ENCODE measurements at regions not wholly inside any gene's neighbourhood (a gene's known extent, or its start where the extent isn't known, plus 50 kb on each side); places are given as distances from the start of the nearest gene placed in this dataset.
"Not testable (repeated sequence)": the region's sequence is repeated elsewhere in the genome, so short reads cannot be mapped to it uniquely, and the experiment has no call there.

GRCh38 chr10:30705625-30706149 lies 76.1 kb upstream of the LYZL2 start:
- Histone ChIP-seq H3K27ac (peak overlapping the region in 1 of 4 donors; percentile 69), H3K27me3 (no peaks in the 10 kb centered on the region), H3K4me1 (no peaks in the 10 kb centered on the region), H3K4me3 (no peak overlapping the region), H3K9me3 (no peaks in the 10 kb centered on the region), H3K36me3 (no peaks in the 10 kb centered on the region)
- ATAC-seq (ENCODE audit: low FRiP score in 2 of 2) (no peak), DNase-seq (peak in 1 of 2 donors; percentile 29)
- WGBS, 2 donors, result 56 to 72% methylated on average over 9 of the region's 9 CpGs
- TF ChIP-seq POLR2A (IDR thresholded peaks at IDR 0.05), result no peak
- TF ChIP-seq EP300 (IDR thresholded peaks at IDR 0.05), result no peak

- ATAC-seq (ENCODE audit: low FRiP score in 2 of 2) (no peak), DNase-seq (no peak)
- Histone ChIP-seq H3K4me3 (no peak overlapping the region), H3K9me3 (no peaks in the 10 kb centered on the region), H3K36me3 (no peaks in the 10 kb centered on the region), H3K4me1 (no peaks in the 10 kb centered on the region), H3K27me3 (no peaks in the 10 kb centered on the region), H3K27ac (peak overlapping the region in 1 of 4 donors; percentile 69)
- WGBS, 2 donors, result 32% methylated on average over 9 of the region's 9 CpGs
- TF ChIP-seq POLR2A (IDR thresholded peaks at IDR 0.05), result peak in 1 of 4 donors; percentile 10
- TF ChIP-seq EP300 (IDR thresholded peaks at IDR 0.05), result no peak
- TF ChIP-seq CTCF (IDR thresholded peaks at IDR 0.05), result no peak
Measured at GRCh38 chr10:30705101-30705624, 75.6 kb upstream of the LYZL2 start.

DNA sequence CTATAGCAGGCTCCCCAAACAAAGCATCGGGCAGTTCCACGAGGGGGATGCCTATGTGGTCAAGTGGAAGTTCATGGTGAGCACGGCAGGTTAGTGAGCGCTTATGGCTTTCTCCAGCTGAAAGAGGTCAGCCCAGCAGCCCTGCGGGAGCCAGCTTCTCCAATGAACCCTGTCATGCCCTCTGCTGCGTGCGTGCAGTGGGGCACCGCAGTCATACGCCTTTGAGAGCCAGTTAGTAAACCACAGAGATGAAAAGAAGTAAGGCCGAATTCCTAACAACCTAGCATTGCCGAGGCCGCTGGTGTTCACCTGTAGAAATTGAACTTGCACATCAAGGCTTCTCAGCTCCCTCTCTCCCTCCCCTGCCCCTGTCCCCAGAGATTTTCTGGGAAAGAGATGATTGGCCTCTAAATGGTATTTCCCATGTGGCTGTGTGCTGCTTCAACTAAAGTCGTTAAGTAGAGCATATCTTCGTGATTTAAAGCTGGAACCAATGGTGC lies 75.1 kb upstream of the LYZL2 start:
- not testable (repeated sequence) for H3K4me3 ChIP-seq; H3K4me1 ChIP-seq; H3K9me3 ChIP-seq; H3K27me3 ChIP-seq; ATAC-seq (ENCODE audit: low FRiP score in 2 of 2); H3K36me3 ChIP-seq
- H3K27ac ChIP-seq, result peak overlapping the region in 1 of 4 donors; percentile 69
- WGBS, 2 donors, result 77 to 87% methylated on average over 6 to 14 of the region's 14 CpGs
- peak in 1 of 2 donors; percentile 36 for DNase-seq

DNA sequence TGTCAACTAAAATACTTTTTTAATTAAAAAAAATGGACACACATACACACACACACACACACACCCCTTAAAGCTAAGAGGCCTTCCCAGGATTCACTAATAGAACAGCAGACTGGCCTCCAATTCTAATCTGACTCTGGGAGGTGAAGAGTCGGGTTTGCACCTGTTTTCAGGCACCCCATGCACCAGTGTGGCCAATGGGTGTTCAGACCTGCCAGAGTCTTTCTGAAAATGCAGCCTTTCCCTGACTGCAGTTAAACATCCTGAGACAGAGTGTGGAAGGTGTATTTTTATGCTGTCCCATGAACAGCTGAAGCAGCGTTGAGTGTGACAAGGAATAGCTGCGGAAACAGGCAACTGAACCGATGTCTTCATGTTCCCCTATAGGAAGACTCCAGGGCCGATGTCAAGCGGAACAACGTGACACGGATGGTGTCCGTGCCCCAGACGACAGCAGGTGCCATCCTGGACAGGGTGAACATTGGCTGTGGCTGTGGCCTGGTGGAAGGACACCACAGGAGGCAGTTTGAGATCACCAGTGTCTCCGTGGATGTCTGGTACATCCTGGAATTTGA lies 74.6 kb upstream of the LYZL2 start:
- no peaks in the 10 kb centered on the region for H3K4me1 ChIP-seq
- no peaks in the 10 kb centered on the region for H3K27me3 ChIP-seq
- H3K4me3 ChIP-seq, result no peak overlapping the region
- WGBS, 2 donors, result 82 to 86% methylated on average over 5 to 11 of the region's 11 CpGs
- DNase-seq, result no peak
- H3K9me3 ChIP-seq, result no peaks in the 10 kb centered on the region
- ATAC-seq (ENCODE audit: low FRiP score in 2 of 2), result no peak
- no peaks in the 10 kb centered on the region for H3K36me3 ChIP-seq
- peak overlapping the region in 1 of 4 donors; percentile 69 for H3K27ac ChIP-seq
- TF ChIP-seq POLR2AphosphoS5 (IDR thresholded peaks at IDR 0.05) (no peak), EP300 (IDR thresholded peaks at IDR 0.05) (no peak), POLR2A (IDR thresholded peaks at IDR 0.05) (no peak), CTCF (IDR thresholded peaks at IDR 0.05) (no peak)

DNA sequence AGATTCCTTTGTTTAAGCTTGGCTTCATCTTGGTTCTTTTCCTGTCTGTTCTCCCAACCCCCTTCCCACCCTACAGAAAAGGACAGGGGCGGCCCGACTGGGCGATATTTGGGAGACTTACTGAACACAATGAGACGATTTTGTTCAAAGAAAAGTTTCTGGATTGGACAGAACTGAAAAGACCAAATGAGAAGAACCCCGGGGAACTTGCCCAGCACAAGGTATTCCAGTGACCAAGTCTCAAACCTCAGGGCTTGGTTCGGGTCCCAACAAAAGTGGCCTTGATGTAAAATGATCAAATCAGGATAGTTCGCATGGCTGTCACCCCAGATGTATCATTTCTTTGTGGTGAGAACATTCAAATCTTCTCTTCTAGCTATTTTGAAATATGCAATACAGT lies 73.9 kb upstream of the LYZL2 start:
- DNase-seq; H3K4me3 ChIP-seq; ATAC-seq (ENCODE audit: low FRiP score in 2 of 2); H3K27ac ChIP-seq; H3K4me1 ChIP-seq; H3K9me3 ChIP-seq; H3K36me3 ChIP-seq; H3K27me3 ChIP-seq: not testable (repeated sequence)
- WGBS, 2 donors, result 91 to 92% methylated on average over 7 of the region's 7 CpGs

GRCh38 chr10:30702860-30703259 lies 73.3 kb upstream of the LYZL2 start:
- no peaks in the 10 kb centered on the region for H3K27me3 ChIP-seq
- no peak overlapping the region for H3K4me3 ChIP-seq
- H3K4me1 ChIP-seq, result no peaks in the 10 kb centered on the region
- H3K9me3 ChIP-seq, result no peaks in the 10 kb centered on the region
- H3K36me3 ChIP-seq, result no peaks in the 10 kb centered on the region
- no peak overlapping the region for H3K27ac ChIP-seq
- no peak for TF ChIP-seq EP300 (IDR thresholded peaks at IDR 0.05)
- no peak for TF ChIP-seq CTCF (IDR thresholded peaks at IDR 0.05)
- TF ChIP-seq POLR2A (IDR thresholded peaks at IDR 0.05), result no peak
- TF ChIP-seq POLR2AphosphoS5 (IDR thresholded peaks at IDR 0.05), result no peak
- ATAC-seq (ENCODE audit: low FRiP score in 2 of 2), result no peak
- DNase-seq, result no peak
- WGBS, 2 donors, result 74 to 75% methylated on average over 5 of the region's 5 CpGs
